Activated CD8-positive, alpha-beta memory T cell treated with anti-CD3 and anti-CD28 coated beads for 1 hour (primary cell): ENCODE measurements at regions not wholly inside any gene's neighbourhood (a gene's known extent, or its start where the extent isn't known, plus 50 kb on each side); places are given as distances from the start of the nearest gene placed in this dataset.

Experiments used
- DNase-seq, 2 donors: peaks; one replicate each; pipeline ENCODE4 v3.0.0-alpha.2; 2020; ENCODE audit warnings: low read depth in 1 of 2; ENCODE audit errors: extremely low read depth in 1 of 2

DNA sequence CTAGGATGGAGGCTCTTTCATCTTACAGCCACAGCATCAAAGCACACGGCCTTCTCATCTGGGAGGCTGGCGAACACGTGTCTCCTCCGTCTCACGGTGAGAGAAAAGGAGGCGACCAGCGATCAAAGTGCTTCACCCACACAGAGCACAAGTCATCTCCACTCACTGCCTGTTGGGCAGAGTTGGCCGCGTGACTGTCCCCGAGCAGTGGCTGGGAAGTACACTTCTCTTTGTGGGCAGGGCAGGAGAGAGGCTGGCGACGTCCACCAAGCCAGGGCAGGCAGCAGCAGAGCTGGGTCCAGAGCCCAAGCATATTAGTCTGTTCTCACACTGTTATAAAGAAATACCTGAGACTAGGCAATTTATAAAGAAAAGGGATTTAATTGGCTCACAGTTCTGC is 64.1 kb upstream of the FOXC1 start:
- no peak for DNase-seq

- no peak for DNase-seq
Observed at GRCh38 chr6:1547785-1548184, 61.9 kb upstream of the FOXC1 start.

DNA sequence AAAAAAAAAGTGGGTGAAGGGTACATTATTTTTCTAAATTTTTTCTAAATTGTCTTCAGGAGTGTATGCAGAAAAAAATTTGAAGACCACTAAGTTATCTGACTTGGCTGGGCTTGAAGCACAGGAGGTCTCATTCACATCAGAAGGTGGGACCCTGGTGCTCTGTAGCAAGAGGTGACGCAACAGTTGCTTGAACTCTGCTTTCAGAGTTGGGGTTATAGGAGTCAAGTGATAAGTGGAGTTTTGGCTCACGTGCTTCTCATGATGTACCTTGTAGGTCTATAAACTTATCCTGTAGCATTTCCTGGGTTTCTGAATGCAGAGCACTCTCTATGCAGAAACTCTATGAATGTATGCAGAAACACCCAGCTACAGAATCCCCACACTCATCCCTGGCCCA is 58.5 kb upstream of the FOXC1 start:
- DNase-seq, result no peak

DNA sequence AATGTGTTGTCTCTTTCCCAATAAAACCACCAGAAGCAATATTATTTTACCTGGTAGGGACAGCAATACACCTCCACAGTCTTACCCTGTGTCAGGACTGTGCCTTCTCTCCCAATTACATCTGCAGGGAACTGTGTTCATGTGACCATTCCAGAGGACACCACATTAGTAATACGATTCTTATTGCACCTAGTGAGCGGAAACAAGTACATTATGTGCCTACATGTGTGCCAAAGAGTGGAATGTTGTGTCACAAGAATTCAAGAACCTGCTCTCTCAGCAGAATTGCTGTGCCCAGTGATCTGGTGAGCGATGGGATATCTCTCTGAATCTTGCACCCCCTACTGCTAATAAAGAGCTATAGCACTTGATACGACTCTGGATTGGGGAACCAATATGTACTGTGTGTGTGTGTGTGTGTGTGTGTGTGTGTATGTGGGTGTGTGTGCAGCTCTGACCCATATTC is 57.4 kb upstream of the FOXC1 start:
- no peak for DNase-seq

- DNase-seq, result no peak
Observed at GRCh38 chr6:1553562-1554083, 56.1 kb upstream of the FOXC1 start.

DNA sequence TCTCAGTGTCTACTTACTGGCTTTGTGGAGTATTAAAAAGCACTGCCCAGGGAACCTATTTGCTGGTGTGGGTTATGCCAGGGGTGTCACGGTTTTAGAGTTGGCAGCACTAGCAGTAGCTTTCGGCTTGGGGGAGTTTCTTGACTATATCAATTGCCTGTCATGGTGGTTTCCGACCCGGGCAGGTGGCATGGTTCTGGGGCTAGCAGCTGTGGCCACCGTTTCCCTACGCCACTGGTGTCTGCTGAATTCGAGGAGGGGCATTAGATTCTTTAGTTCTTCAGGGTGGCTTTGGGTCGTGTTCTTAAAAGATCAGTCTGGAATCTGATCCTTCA is 55.6 kb upstream of the FOXC1 start:
- DNase-seq, result no peak

- DNase-seq, result peak in 1 of 2 donors; percentile 62
Observed at GRCh38 chr6:1554476-1555310, 55.0 kb upstream of the FOXC1 start.

- no peak for DNase-seq
Observed at GRCh38 chr6:1558388-1558787, 51.3 kb upstream of the FOXC1 start.
